ENCODE measurements at regions not wholly inside any gene's neighbourhood (a gene's known extent, or its start where the extent isn't known, plus 50 kb on each side); places are given as distances from the start of the nearest gene placed in this dataset.

DNA sequence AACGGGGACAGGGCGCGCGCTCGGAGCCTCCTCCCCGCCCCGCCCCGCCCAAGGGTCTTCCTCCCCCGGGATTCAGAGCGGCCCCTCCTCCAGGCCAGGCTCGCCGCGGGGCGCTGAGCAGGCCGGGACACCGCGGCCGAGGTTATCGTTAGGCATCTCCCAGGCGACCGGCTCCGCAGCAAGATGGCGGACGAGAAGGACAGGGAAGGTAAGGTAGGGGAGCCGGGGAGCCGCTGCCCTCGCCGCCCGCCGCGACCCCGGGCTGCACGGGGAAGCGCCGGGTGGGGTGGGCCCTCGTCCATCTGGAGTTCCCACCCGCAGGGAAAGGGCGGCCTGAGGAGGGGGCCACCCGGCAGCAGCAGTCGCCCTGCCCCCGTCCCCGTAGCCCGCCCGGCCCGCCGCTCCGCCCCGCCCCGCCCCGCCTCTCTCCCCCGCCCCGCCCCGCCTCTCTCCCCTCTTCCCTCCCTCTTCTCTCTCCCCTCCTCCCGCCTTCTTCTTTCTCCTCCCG lies 105.9 kb upstream of the HNRNPU start:
- Mint-ChIP-seq H3K4me3 (ENCODE audit: unreplicated experiment) (peak overlapping the region; percentile 91), H3K36me3 (ENCODE audit: insufficient read depth, unreplicated experiment) (peaks cover 28% of the 10 kb centered on the region), H3K27me3 (ENCODE audit: insufficient read depth, unreplicated experiment) (no peaks in the 10 kb centered on the region), H3K27ac (ENCODE audit: unreplicated experiment) (peak overlapping the region; percentile 99), H3K9me3 (ENCODE audit: unreplicated experiment) (no peaks in the 10 kb centered on the region), H3K4me1 (ENCODE audit: low read depth, unreplicated experiment) (peaks cover 20% of the 10 kb centered on the region)
- POLR2A ChIA-PET, result interaction anchor here (0.7 to 1.6 kb wide), 4 partner anchors 18 to 134 kb away, joined by 3 to 19 read pairs (median 5); partner anchors contain the start of gene HNRNPU
- Histone ChIP-seq H3K9me3 (no peaks in the 10 kb centered on the region), H3K27me3 (replicated peaks; ENCODE audit: control insufficient read depth, insufficient read depth, low read length) (no peaks in the 10 kb centered on the region), H3K36me3 (ENCODE audit: control insufficient read depth, insufficient read depth, low read length) (no peaks in the 10 kb centered on the region), H3K4me3 (ENCODE audit: low read depth, low read length) (peak overlapping the region; percentile 82), H3K4me1 (peaks cover 21% of the 10 kb centered on the region)
- intact Hi-C loops (cut with micrococcal nuclease; ENCODE audit: unreplicated experiment), result loop anchor here (1.0 to 5.0 kb wide), 6 partner anchors 17 to 509 kb away; partner anchors contain the start of genes CATSPERE, COX20 and DESI2
- peak; percentile 92 for DNase-seq
- TF ChIP-seq, protein P1, sequence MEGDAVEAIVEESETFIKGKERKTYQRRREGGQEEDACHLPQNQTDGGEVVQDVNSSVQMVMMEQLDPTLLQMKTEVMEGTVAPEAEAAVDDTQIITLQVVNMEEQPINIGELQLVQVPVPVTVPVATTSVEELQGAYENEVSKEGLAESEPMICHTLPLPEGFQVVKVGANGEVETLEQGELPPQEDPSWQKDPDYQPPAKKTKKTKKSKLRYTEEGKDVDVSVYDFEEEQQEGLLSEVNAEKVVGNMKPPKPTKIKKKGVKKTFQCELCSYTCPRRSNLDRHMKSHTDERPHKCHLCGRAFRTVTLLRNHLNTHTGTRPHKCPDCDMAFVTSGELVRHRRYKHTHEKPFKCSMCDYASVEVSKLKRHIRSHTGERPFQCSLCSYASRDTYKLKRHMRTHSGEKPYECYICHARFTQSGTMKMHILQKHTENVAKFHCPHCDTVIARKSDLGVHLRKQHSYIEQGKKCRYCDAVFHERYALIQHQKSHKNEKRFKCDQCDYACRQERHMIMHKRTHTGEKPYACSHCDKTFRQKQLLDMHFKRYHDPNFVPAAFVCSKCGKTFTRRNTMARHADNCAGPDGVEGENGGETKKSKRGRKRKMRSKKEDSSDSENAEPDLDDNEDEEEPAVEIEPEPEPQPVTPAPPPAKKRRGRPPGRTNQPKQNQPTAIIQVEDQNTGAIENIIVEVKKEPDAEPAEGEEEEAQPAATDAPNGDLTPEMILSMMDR (IDR thresholded peaks at IDR 0.05; ENCODE audit: insufficient read depth in 1 of 2, low read depth in 1 of 2, low read length in 1 of 2, severe bottlenecking in 1 of 2, unreplicated experiment in 1 of 2), result no peak
- no TSS peak for BruUV-seq (replicated peaks)
- CTCF ChIA-PET, result interaction anchor here (0.6 to 1.2 kb wide), 5 partner anchors 17 to 134 kb away, joined by 3 to 7 read pairs (median 3); no protein-coding TSS in a partner anchor

DNA sequence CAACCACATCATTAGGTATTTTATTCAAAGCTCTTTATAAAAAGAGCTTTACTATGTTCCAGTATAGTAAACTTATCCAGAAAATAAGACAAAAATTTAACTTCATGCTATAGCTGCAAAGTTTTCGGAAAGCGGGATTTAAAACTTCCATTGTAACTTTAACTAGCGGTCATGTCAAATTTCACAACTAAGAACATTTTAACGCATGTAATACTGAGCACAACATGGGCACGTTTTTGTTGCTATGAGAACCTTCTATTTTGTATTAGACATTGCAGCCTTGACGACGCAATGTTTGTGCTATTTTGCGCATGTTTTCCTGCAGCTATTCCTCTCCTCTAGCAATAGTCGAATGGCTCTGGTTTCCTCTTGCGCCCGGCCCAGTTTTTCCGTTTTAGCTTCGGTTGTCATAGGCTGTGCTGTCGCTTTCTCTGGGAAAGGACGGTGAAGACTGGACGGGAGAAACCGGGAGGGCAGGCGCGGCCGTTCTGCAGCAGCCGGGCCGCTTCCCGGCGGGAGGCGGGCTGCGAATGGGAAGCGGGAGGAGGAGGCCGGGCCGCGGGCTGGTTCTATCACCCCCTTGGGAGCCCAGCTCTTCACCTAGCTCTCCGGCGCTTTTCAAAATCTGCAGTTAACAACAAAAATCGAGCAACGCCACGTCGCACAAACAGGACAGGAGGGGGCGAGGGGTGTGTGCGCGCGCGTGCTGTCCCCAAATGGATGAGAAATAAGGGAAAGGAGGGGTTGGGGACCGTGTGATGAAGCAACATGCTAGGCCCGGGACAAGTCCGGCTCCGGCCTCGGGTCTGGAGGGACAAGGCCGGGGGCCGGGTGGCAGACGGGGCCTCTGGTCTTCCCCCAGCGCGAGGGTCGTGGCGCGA lies 105.3 kb upstream of the HNRNPU start:
- ChIA-PET CTCF (interaction anchor here (0.8 kb wide), 1 partner anchor 17 kb away, joined by 3 read pairs; no protein-coding TSS in a partner anchor), POLR2A (interaction anchor here (0.6 to 1.6 kb wide), 3 partner anchors 73 to 133 kb away, joined by 3 to 19 read pairs (median 3); partner anchors contain the start of gene HNRNPU)
- H3K36me3 Mint-ChIP-seq (ENCODE audit: insufficient read depth, unreplicated experiment), result peaks cover 21% of the 10 kb centered on the region
- H3K9me3 Mint-ChIP-seq (ENCODE audit: unreplicated experiment), result no peaks in the 10 kb centered on the region
- peak overlapping the region; percentile 99 for H3K27ac Mint-ChIP-seq (ENCODE audit: unreplicated experiment)
- TSS peak; percentile 73 for BruUV-seq (replicated peaks)
- H3K27me3 ChIP-seq (replicated peaks; ENCODE audit: control insufficient read depth, insufficient read depth, low read length), result no peaks in the 10 kb centered on the region
- no peaks in the 10 kb centered on the region for H3K36me3 ChIP-seq (ENCODE audit: control insufficient read depth, insufficient read depth, low read length)
- H3K27me3 Mint-ChIP-seq (ENCODE audit: insufficient read depth, unreplicated experiment), result no peaks in the 10 kb centered on the region
- H3K4me3 Mint-ChIP-seq (ENCODE audit: unreplicated experiment), result peak overlapping the region; percentile 91
- peaks cover 24% of the 10 kb centered on the region for H3K4me1 ChIP-seq
- intact Hi-C loops (cut with micrococcal nuclease; ENCODE audit: unreplicated experiment), result loop anchor here (1.0 to 5.0 kb wide), 6 partner anchors 16 to 509 kb away; partner anchors contain the start of genes CATSPERE, COX20 and DESI2
- H3K9me3 ChIP-seq, result no peaks in the 10 kb centered on the region
- peak overlapping the region; percentile 82 for H3K4me3 ChIP-seq (ENCODE audit: low read depth, low read length)
- TF ChIP-seq, protein P1 (IDR thresholded peaks at IDR 0.05; ENCODE audit: insufficient read depth in 1 of 2, low read depth in 1 of 2, low read length in 1 of 2, severe bottlenecking in 1 of 2, unreplicated experiment in 1 of 2), result no peak
- peaks cover 24% of the 10 kb centered on the region for H3K4me1 Mint-ChIP-seq (ENCODE audit: low read depth, unreplicated experiment)
- no peak for DNase-seq

DNA sequence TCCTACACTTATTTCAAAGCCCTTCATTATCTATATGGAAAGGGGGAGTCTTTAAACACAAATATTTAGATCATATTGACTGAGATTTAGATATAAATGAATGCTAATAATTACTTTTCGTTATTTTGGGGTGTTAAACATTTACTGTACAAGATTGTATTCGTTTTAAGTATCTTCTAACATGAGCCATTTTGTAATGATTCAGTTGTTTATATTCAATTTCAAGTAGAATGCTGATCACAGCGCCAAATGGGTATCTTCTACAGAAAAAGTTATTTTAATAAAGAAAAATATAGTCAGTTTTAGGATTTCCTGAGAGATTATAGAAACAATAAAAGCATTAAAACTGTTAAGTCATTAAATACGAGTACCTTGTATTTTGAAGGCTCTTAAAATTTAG lies 104.5 kb upstream of the HNRNPU start:
- no peak overlapping the region; the same call in 1 of the 2 replicates for H3K4me3 ChIP-seq (ENCODE audit: low read depth, low read length)
- Mint-ChIP-seq H3K4me3 (ENCODE audit: unreplicated experiment) (peak overlapping the region; percentile 91), H3K36me3 (ENCODE audit: insufficient read depth, unreplicated experiment) (peaks cover 20% of the 10 kb centered on the region), H3K4me1 (ENCODE audit: low read depth, unreplicated experiment) (peaks cover 29% of the 10 kb centered on the region), H3K27me3 (ENCODE audit: insufficient read depth, unreplicated experiment) (no peaks in the 10 kb centered on the region), H3K9me3 (ENCODE audit: unreplicated experiment) (no peaks in the 10 kb centered on the region), H3K27ac (ENCODE audit: unreplicated experiment) (peak overlapping the region; percentile 99)
- POLR2A ChIA-PET, result interaction anchor here (0.6 to 1.6 kb wide), 3 partner anchors 74 to 112 kb away, joined by 3 to 19 read pairs (median 3); partner anchors contain the start of gene HNRNPU
- peaks cover 26% of the 10 kb centered on the region for H3K4me1 ChIP-seq
- no peak for DNase-seq
- CTCF ChIA-PET, result no interaction called here
- intact Hi-C loops (cut with micrococcal nuclease; ENCODE audit: unreplicated experiment), result no loop called here
- H3K36me3 ChIP-seq (ENCODE audit: control insufficient read depth, insufficient read depth, low read length), result no peaks in the 10 kb centered on the region
- no TSS peak for BruUV-seq (replicated peaks)
- TF ChIP-seq, protein P1 (IDR thresholded peaks at IDR 0.05; ENCODE audit: insufficient read depth in 1 of 2, low read depth in 1 of 2, low read length in 1 of 2, severe bottlenecking in 1 of 2, unreplicated experiment in 1 of 2), result no peak
- H3K27me3 ChIP-seq (replicated peaks; ENCODE audit: control insufficient read depth, insufficient read depth, low read length), result no peaks in the 10 kb centered on the region
- H3K9me3 ChIP-seq, result no peaks in the 10 kb centered on the region
